GM19328 (cell line): ENCODE measurements at regions not wholly inside any gene's neighbourhood (a gene's known extent, or its start where the extent isn't known, plus 50 kb on each side); places are given as distances from the start of the nearest gene placed in this dataset.
"Not testable (repeated sequence)": the region's sequence is repeated elsewhere in the genome, so short reads cannot be mapped to it uniquely, and the experiment has no call there.

Experiments used
- ATAC-seq: cut with Tn5 transposase; IDR thresholded peaks from one replicate; pipeline ENCODE4 v1.9.1; 2021; ENCODE audit warnings: mild to moderate bottlenecking, moderate library complexity; ENCODE audit not compliant: unreplicated experiment

DNA sequence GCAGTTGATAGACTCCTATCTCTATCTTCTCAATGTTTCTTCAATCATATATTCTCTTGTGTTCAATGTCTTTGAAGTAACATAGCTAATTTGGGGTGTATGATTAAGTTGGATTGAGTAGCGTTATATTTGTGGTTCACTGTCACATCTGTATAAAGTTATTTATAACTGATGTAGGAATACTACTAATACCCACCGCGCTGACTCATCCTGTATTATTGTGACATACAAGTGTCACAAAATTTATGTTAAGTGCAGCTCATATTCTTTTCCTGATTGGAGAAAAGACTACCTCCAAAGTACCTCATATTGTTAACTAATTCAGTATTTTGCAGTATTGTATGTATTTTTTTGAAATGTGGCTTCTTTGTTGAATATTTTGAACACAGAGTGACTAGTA, 940.8 kb downstream of the SLC6A15 start:
- ATAC-seq: no peak

DNA sequence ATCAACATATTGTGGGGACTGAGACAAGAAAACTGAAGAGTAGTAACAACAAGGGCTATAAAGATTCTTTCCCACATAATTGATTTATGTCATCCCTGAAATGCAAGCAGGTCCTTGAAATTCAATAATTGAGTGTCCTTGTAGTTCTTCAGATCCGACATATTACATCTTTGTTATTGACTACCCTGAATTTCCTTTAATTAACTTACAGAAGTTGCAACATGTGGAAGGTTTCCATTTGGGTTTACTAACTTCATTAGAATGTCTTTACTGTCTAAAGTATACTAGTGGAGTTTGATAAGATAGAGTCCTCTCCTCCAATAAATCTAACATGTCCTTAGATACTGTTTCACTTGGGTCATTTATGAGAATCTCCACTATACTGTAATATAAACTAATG, 951.8 kb downstream of the SLC6A15 start:
- no peak for ATAC-seq

GRCh38 chr12:83958997-83959396, 953.6 kb downstream of the SLC6A15 start:
- no peak for ATAC-seq

DNA sequence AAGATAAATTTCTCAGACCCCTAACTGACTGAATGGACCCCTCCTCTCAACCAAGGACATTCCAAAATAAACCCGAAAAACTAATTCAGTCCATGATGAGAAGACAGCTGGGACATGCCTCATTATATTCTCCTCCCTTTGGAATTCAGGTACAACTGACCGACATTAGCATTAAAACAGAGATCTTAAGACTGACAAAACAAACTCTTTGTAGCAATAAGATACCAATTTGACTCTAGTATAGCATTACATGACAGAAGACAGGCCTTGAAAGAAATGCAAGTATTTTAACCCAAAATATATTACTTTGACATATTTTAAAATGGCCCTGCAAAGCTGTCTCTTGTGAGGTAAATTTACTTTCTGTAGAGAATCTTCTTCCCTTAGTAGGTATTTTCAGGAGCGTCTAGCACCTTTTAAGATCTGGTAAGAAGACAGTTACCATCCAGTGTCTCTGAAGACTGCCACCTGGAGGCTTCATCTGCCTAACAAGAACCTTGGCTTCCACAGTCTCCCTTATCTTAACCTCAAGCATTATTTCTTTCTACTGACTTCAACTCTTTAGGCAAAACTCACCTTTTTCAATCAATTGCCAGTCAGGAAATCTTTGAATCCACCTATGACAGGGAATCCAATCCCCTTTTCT, 957.5 kb downstream of the SLC6A15 start:
- no peak for ATAC-seq

- ATAC-seq: no peak
Measured at GRCh38 chr12:83954071-83954789, 958.4 kb downstream of the SLC6A15 start.

- ATAC-seq: no peak
Measured at GRCh38 chr12:83945871-83946270, 966.7 kb downstream of the SLC6A15 start.

- no peak for ATAC-seq
Measured at GRCh38 chr12:83939718-83940117, 972.9 kb downstream of the SLC6A15 start.

GRCh38 chr12:83933615-83934014, 979.0 kb downstream of the SLC6A15 start:
- no peak for ATAC-seq

DNA sequence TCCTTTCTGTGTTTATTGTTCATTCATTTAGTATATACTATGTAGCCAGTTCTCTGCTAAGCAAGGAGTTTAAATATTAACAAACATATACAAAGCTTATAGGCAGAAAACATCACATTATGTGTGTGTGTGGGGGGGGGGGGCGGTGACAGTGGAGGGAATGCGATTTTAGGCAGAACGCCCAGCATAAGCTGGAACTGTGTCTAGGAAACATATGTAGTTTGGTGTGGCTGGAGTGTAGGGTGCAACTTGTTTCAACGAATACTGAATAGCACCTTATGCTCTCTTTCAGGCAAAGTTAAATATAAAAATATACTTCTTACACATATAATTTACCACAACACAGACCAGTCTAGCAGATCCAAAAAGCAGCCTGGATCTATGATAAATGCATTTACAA, 980.6 kb downstream of the SLC6A15 start:
- ATAC-seq: no peak

GRCh38 chr12:83931451-83931850, 981.1 kb downstream of the SLC6A15 start:
- no peak for ATAC-seq

- not testable (repeated sequence) for ATAC-seq
Measured at GRCh38 chr12:83929792-83930191, 982.8 kb downstream of the SLC6A15 start.

DNA sequence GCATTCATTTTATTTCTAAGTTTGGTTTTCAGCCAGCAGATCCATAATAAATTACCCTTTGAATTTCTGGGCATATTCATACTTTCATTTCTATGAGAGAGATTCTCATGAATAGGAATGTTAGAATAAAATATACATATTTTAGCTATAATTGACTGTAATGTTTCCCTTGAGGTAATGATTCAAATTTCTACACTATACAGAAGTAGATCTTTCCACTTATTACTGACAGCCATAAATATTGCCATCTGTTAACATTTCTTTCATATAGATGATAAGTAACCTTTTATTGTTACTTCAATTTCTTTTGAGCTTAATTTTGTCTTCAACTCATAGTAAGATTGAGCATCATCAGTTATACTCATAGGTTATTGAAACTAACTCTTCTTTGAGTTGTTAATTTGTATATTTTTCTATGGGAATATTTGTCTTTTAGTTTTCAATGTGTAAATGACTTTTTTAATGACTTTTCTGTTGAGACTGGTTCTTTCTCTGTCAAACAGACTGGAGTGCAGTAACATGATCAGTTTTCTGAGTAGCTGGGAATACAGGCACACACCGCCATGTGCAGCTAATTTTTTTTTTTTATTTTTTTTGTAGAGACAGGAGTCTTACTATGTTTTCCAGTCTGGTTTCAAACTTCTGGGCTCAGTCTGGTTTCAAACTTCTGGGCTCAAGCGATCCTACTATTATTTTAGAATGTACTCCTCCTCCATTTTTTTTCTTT, 991.6 kb downstream of the SLC6A15 start:
- no peak for ATAC-seq

- ATAC-seq: no peak
Measured at GRCh38 chr12:83919081-83919480, 993.5 kb downstream of the SLC6A15 start.

DNA sequence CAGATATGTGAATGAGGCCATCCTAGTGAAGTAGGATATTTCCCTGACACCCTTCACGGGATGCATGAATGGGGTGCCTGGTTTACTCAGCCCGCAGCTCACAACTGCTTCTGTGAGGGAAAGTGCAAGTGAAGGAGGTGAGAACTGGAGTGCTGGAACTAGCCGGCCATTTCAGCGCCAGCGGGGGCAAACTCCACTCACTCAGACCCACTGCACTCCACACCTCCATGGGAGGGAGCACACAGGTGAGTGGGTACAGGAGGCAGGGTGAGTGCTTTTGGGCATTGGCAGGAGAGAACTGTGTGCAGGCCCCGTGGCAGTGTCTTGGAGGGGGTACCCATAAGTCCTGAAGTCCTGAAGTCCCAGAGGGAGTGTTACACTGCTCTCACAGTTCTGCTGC, 1008.4 kb downstream of the SLC6A15 start:
- ATAC-seq: no peak

DNA sequence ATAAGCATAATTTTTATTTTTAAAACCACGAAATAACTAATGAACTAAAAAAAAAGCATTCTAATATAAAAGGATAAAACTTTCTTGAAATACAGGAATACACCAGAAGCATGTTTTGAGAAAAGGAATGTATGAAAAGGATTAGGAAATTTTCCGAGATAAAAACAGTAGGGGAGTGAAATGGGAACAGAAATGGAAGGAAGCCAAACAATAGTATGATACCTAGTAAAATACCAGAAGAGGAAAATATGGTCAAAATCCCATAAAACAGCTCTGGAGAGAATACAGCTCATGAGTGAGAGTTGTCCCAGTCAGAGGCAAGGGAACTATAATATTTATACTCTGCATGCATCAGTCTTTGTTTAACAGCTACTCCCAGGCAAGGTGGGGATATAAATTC, 1016.2 kb downstream of the SLC6A15 start:
- no peak for ATAC-seq

GRCh38 chr12:83893101-83893500, 1019.5 kb downstream of the SLC6A15 start:
- ATAC-seq: no peak

- no peak for ATAC-seq
Measured at GRCh38 chr12:83889745-83890144, 1022.9 kb downstream of the SLC6A15 start.

DNA sequence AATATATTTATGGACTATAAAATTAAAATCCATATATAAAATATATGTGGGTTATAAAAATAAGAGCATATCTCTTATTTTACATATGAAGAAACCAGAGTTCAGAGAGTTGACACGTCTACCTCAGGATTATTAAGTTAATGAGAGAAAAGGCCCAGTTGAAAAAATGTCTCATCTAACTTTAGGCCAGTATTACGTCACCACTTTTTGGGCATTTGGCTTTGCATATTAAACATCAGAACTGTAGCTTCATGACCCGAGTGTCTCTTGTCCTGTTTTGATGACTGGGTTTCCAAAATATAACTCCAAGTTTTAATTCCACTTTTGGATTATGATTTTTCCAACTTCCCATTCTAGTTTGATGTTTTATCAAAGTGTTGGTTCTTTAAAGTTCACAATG, 1026.1 kb downstream of the SLC6A15 start:
- ATAC-seq: no peak

DNA sequence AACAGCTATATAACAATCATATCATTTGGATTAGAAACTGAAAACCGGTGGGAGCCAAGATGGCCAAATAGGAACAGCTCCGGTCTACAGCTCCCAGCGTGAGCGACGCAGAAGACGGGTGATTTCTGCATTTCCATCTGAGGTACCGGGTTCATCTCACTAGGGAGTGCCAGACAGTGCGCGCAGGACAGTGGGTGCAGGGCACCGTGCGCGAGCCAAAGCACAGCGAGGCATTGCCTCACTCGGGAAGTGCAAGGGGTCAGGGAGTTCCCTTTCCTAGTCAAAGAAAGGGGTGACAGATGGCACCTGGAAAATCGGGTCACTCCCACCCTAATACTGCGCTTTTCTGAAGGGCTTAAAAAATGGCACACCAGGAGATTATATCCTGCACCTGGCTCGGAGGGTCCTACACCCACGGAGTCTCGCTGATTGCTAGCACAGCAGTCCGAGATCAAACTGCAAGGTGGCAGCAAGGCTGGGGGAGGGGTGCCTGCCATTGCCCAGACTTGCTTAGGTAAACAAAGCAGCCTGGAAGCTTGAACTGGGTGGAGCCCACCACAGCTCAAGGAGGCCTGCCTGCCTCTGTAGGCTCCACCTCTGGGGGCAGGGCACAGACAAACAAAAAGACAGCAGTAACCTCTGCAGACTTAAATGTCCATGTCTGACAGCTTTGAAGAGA, 1041.5 kb downstream of the SLC6A15 start:
- ATAC-seq: not testable (repeated sequence)

DNA sequence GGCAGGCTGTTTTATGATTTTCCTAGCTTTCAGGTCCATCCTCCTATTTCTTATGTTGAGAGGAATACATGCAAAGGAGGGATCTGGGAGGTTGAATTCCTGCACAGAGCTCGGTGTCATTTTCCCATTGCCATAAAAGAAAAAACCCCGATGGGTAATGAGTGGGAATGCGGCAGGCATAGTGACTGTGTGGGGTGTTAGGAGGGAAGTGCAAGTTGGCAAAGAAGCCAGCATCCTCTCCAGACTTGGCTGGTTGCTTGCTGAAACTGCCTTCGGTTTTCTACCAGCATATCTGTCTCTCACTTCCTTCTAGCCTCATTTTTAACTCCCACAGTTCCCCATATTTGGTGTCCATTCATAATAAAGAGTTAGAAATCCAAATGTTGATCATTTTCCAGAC, 1046.1 kb downstream of the SLC6A15 start:
- ATAC-seq: no peak

GRCh38 chr12:83865431-83865830, 1047.2 kb downstream of the SLC6A15 start:
- no peak for ATAC-seq
